ENCODE measurements at regions not wholly inside any gene's neighbourhood (a gene's known extent, or its start where the extent isn't known, plus 50 kb on each side); places are given as distances from the start of the nearest gene placed in this dataset.
A peak's percentile ranks its signal among the peaks of the same experiment; 100 is the strongest.

- DNase-seq, result no peak
These were observed 486.0 kb downstream of the MAFB start for GRCh38 chr20:40203032-40203431.

- DNase-seq, result no peak
These were observed 491.3 kb downstream of the MAFB start for GRCh38 chr20:40197691-40198090.

GRCh38 chr20:40196846-40197436, 492.1 kb downstream of the MAFB start:
- DNase-seq, result no peak

GRCh38 chr20:40195742-40196141, 493.3 kb downstream of the MAFB start:
- no peak for DNase-seq

GRCh38 chr20:40192529-40192928, 496.5 kb downstream of the MAFB start:
- no peak for DNase-seq

GRCh38 chr20:40192081-40192480, 497.0 kb downstream of the MAFB start:
- DNase-seq, result no peak

GRCh38 chr20:40191573-40191972, 497.5 kb downstream of the MAFB start:
- DNase-seq, result no peak

- DNase-seq, result no peak
These were observed 499.4 kb downstream of the MAFB start for GRCh38 chr20:40189621-40190020.

GRCh38 chr20:40188319-40188718, 500.7 kb downstream of the MAFB start:
- DNase-seq, result no peak

- no peak for DNase-seq
These were observed 502.2 kb downstream of the MAFB start for GRCh38 chr20:40186826-40187225.

- no peak for DNase-seq
These were observed 507.4 kb downstream of the MAFB start for GRCh38 chr20:40181676-40182075.

GRCh38 chr20:40176098-40176841, 512.8 kb downstream of the MAFB start:
- no peak for DNase-seq

- no peak for DNase-seq
These were observed 513.7 kb downstream of the MAFB start for GRCh38 chr20:40175296-40175695.

GRCh38 chr20:40173872-40174271, 515.2 kb downstream of the MAFB start:
- no peak for DNase-seq

- no peak for DNase-seq
These were observed 519.9 kb downstream of the MAFB start for GRCh38 chr20:40168981-40169620.

- no peak for DNase-seq
These were observed 527.6 kb downstream of the MAFB start for GRCh38 chr20:40161391-40161790.

GRCh38 chr20:40160097-40160550, 528.9 kb downstream of the MAFB start:
- peak; percentile 4 to 15 for DNase-seq

- DNase-seq, result no peak
These were observed 529.8 kb downstream of the MAFB start for GRCh38 chr20:40159276-40159675.

- DNase-seq, result no peak
These were observed 532.3 kb downstream of the MAFB start for GRCh38 chr20:40156600-40157317.

GRCh38 chr20:40154514-40154913, 534.5 kb downstream of the MAFB start:
- DNase-seq, result no peak

GRCh38 chr20:40148886-40149285, 540.1 kb downstream of the MAFB start:
- DNase-seq, result no peak

- DNase-seq, result no peak
These were observed 543.0 kb downstream of the MAFB start for GRCh38 chr20:40146071-40146470.

- DNase-seq, result no peak
These were observed 544.5 kb downstream of the MAFB start for GRCh38 chr20:40144581-40144980.

GRCh38 chr20:40134176-40134575, 554.9 kb downstream of the MAFB start:
- DNase-seq, result no peak

All from bone marrow (tissue), 2 donors.